A673 (cell line): ENCODE measurements at regions not wholly inside any gene's neighbourhood (a gene's known extent, or its start where the extent isn't known, plus 50 kb on each side); places are given as distances from the start of the nearest gene placed in this dataset.

Experiments used
- CTCF ChIP-seq: fragments of 300-800, 200-600 bp; sonication (generic); conservative IDR thresholded peaks from 2 replicates; pipeline ENCODE4 v1.5.1; 2017; ENCODE audit warnings: low read depth, mild to moderate bottlenecking, antibody characterized with exemption, low read length, moderate library complexity, mixed read lengths
- EZH2 ChIP-seq: fragments of 200-600 bp; sonication (generic); IDR thresholded peaks from 2 replicates; pipeline ENCODE4 v1.6.1; 2017; ENCODE audit warnings: borderline replicate concordance, low read depth, mild to moderate bottlenecking, mixed read lengths, antibody characterized with exemption, low read length; ENCODE audit not compliant: poor library complexity, severe bottlenecking

GRCh38 chr1:212225871-212226302, 59.3 kb upstream of the PPP2R5A start:
- no peak for TF ChIP-seq CTCF
- no peak for TF ChIP-seq EZH2
